ENCODE measurements at regions not wholly inside any gene's neighbourhood (a gene's known extent, or its start where the extent isn't known, plus 50 kb on each side); places are given as distances from the start of the nearest gene placed in this dataset.

- Histone ChIP-seq H3K4me1 (no peaks in the 10 kb centered on the region), H3K9me3 (no peaks in the 10 kb centered on the region), H3K27me3 (replicated peaks; ENCODE audit: control insufficient read depth, insufficient read depth, low read length) (no peaks in the 10 kb centered on the region), H3K4me3 (ENCODE audit: low read depth, low read length) (no peak overlapping the region), H3K36me3 (ENCODE audit: control insufficient read depth, insufficient read depth, low read length) (no peaks in the 10 kb centered on the region)
- H3K36me3 Mint-ChIP-seq (ENCODE audit: insufficient read depth, unreplicated experiment): no peaks in the 10 kb centered on the region
- H3K27ac Mint-ChIP-seq (ENCODE audit: unreplicated experiment): no peak overlapping the region
- POLR2A ChIA-PET: no interaction called here
- H3K4me1 Mint-ChIP-seq (ENCODE audit: low read depth, unreplicated experiment): no peaks in the 10 kb centered on the region
- H3K9me3 Mint-ChIP-seq (ENCODE audit: unreplicated experiment): no peaks in the 10 kb centered on the region
- TF ChIP-seq, protein P1, sequence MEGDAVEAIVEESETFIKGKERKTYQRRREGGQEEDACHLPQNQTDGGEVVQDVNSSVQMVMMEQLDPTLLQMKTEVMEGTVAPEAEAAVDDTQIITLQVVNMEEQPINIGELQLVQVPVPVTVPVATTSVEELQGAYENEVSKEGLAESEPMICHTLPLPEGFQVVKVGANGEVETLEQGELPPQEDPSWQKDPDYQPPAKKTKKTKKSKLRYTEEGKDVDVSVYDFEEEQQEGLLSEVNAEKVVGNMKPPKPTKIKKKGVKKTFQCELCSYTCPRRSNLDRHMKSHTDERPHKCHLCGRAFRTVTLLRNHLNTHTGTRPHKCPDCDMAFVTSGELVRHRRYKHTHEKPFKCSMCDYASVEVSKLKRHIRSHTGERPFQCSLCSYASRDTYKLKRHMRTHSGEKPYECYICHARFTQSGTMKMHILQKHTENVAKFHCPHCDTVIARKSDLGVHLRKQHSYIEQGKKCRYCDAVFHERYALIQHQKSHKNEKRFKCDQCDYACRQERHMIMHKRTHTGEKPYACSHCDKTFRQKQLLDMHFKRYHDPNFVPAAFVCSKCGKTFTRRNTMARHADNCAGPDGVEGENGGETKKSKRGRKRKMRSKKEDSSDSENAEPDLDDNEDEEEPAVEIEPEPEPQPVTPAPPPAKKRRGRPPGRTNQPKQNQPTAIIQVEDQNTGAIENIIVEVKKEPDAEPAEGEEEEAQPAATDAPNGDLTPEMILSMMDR (IDR thresholded peaks at IDR 0.05; ENCODE audit: insufficient read depth in 1 of 2, low read depth in 1 of 2, low read length in 1 of 2, severe bottlenecking in 1 of 2, unreplicated experiment in 1 of 2): no peak
- no peak for DNase-seq
- CTCF ChIA-PET: no interaction called here
- no peak overlapping the region for H3K4me3 Mint-ChIP-seq (ENCODE audit: unreplicated experiment)
- peaks cover 7% of the 10 kb centered on the region for H3K27me3 Mint-ChIP-seq (ENCODE audit: insufficient read depth, unreplicated experiment)
- BruUV-seq (replicated peaks): no TSS peak
- intact Hi-C loops (cut with micrococcal nuclease; ENCODE audit: unreplicated experiment): no loop called here
Measured at GRCh38 chr15:97623091-97623661, 337.3 kb upstream of the ARRDC4 start.

DNA sequence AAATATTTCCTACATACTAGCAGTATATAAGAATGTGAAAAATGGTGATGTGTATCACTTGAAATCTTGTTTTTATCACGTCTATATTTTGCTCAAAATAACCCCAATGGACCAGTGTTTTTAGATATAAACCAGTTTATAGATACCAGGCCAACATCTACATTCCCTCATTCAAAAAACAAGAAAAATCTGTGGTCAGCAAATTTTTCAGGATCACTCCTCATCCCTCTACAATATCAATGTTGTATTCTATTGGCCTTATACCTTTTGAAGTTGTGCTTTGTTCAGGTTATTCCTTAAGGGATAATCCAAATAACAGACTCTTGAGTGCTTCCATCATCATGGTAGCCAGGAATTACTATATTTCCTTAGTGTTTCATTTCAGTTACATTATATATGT is 332.9 kb upstream of the ARRDC4 start:
- Mint-ChIP-seq H3K27ac (ENCODE audit: unreplicated experiment) (no peak overlapping the region), H3K36me3 (ENCODE audit: insufficient read depth, unreplicated experiment) (no peaks in the 10 kb centered on the region), H3K4me1 (ENCODE audit: low read depth, unreplicated experiment) (no peaks in the 10 kb centered on the region), H3K9me3 (ENCODE audit: unreplicated experiment) (no peaks in the 10 kb centered on the region), H3K4me3 (ENCODE audit: unreplicated experiment) (no peak overlapping the region), H3K27me3 (ENCODE audit: insufficient read depth, unreplicated experiment) (peaks cover 7% of the 10 kb centered on the region)
- intact Hi-C loops (cut with micrococcal nuclease; ENCODE audit: unreplicated experiment): no loop called here
- ChIA-PET POLR2A (no interaction called here), CTCF (no interaction called here)
- H3K4me1 ChIP-seq: no peaks in the 10 kb centered on the region
- H3K4me3 ChIP-seq (ENCODE audit: low read depth, low read length): no peak overlapping the region
- no peaks in the 10 kb centered on the region for H3K9me3 ChIP-seq
- no peaks in the 10 kb centered on the region for H3K27me3 ChIP-seq (replicated peaks; ENCODE audit: control insufficient read depth, insufficient read depth, low read length)
- TF ChIP-seq, protein P1 (IDR thresholded peaks at IDR 0.05; ENCODE audit: insufficient read depth in 1 of 2, low read depth in 1 of 2, low read length in 1 of 2, severe bottlenecking in 1 of 2, unreplicated experiment in 1 of 2): no peak
- DNase-seq: no peak
- BruUV-seq (replicated peaks): no TSS peak
- H3K36me3 ChIP-seq (ENCODE audit: control insufficient read depth, insufficient read depth, low read length): no peaks in the 10 kb centered on the region

DNA sequence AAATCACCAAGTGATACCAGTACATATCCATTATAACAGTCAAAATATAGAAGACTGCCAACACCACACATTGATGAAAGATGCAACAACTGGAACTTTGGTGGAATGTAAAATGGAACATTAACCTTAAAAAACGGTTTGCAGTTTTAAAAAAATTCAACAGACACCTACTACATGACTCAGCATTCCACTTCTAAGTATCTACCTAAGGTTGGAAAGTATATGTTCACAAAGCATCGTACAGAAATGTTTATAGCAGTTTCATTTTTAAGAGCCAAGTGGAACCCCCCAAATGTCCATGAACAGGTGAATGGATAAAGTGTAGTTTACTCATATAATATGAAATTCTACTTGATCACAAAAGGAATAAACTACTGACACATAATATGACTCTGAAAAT is 314.7 kb upstream of the ARRDC4 start:
- no TSS peak for BruUV-seq (replicated peaks)
- intact Hi-C loops (cut with micrococcal nuclease; ENCODE audit: unreplicated experiment): no loop called here
- Mint-ChIP-seq H3K27ac (ENCODE audit: unreplicated experiment) (no peak overlapping the region), H3K9me3 (ENCODE audit: unreplicated experiment) (no peaks in the 10 kb centered on the region), H3K27me3 (ENCODE audit: insufficient read depth, unreplicated experiment) (peaks cover 4% of the 10 kb centered on the region), H3K4me3 (ENCODE audit: unreplicated experiment) (no peak overlapping the region), H3K4me1 (ENCODE audit: low read depth, unreplicated experiment) (no peaks in the 10 kb centered on the region), H3K36me3 (ENCODE audit: insufficient read depth, unreplicated experiment) (no peaks in the 10 kb centered on the region)
- H3K9me3 ChIP-seq: no peaks in the 10 kb centered on the region
- no peaks in the 10 kb centered on the region for H3K4me1 ChIP-seq
- TF ChIP-seq, protein P1 (IDR thresholded peaks at IDR 0.05; ENCODE audit: insufficient read depth in 1 of 2, low read depth in 1 of 2, low read length in 1 of 2, severe bottlenecking in 1 of 2, unreplicated experiment in 1 of 2): no peak
- H3K36me3 ChIP-seq (ENCODE audit: control insufficient read depth, insufficient read depth, low read length): no peaks in the 10 kb centered on the region
- H3K27me3 ChIP-seq (replicated peaks; ENCODE audit: control insufficient read depth, insufficient read depth, low read length): no peaks in the 10 kb centered on the region
- ChIA-PET POLR2A (no interaction called here), CTCF (no interaction called here)
- DNase-seq: no peak
- no peak overlapping the region for H3K4me3 ChIP-seq (ENCODE audit: low read depth, low read length)
